ENCODE measurements at regions not wholly inside any gene's neighbourhood (a gene's known extent, or its start where the extent isn't known, plus 50 kb on each side); places are given as distances from the start of the nearest gene placed in this dataset.
"Not testable (repeated sequence)": the region's sequence is repeated elsewhere in the genome, so short reads cannot be mapped to it uniquely, and the experiment has no call there.

GRCh38 chr17:70739065-70739464 lies 569.7 kb downstream of the KCNJ2 start:
- Histone ChIP-seq H3K27me3 (no peaks in the 10 kb centered on the region), H3K4me3 (no peak overlapping the region), H3K4me1 (no peaks in the 10 kb centered on the region), H3K36me3 (no peaks in the 10 kb centered on the region), H3K9me3 (no peaks in the 10 kb centered on the region), H3K27ac (no peak overlapping the region)
- WGBS, 2 donors, result 67 to 81% methylated on average over 2 of the region's 2 CpGs
- no peak for TF ChIP-seq CTCF (IDR thresholded peaks at IDR 0.05)
- intact Hi-C loops (cut with DNase I), result no loop called here
- no peak for DNase-seq
- no peak for ATAC-seq

GRCh38 chr17:70746574-70746973 lies 577.2 kb downstream of the KCNJ2 start:
- H3K27ac ChIP-seq; H3K4me3 ChIP-seq; DNase-seq; intact Hi-C loops (cut with DNase I); ATAC-seq; H3K36me3 ChIP-seq; H3K4me1 ChIP-seq; H3K27me3 ChIP-seq: not testable (repeated sequence)
- WGBS, 2 donors, result 95 to 100% methylated on average over 1 of the region's 1 CpG
- peaks cover 0 to 11% (median 0%) of the 10 kb centered on the region in 11 donors for H3K9me3 ChIP-seq

- no peak for ATAC-seq
- DNase-seq, result no peak
- H3K27me3 ChIP-seq, result peaks cover 0 to 4% (median 0%) of the 10 kb centered on the region in 7 donors
- no peak for TF ChIP-seq CTCF (IDR thresholded peaks at IDR 0.05)
- H3K4me3 ChIP-seq, result no peak overlapping the region
- H3K9me3 ChIP-seq, result peaks cover 0 to 11% (median 0%) of the 10 kb centered on the region in 11 donors
- WGBS, 2 donors, result 59 to 80% methylated on average over 1 of the region's 1 CpG
- no peaks in the 10 kb centered on the region for H3K4me1 ChIP-seq
- no peak overlapping the region for H3K27ac ChIP-seq
- H3K36me3 ChIP-seq, result no peaks in the 10 kb centered on the region
- intact Hi-C loops (cut with DNase I), result no loop called here
These were observed 581.7 kb downstream of the KCNJ2 start for GRCh38 chr17:70750983-70751382.

DNA sequence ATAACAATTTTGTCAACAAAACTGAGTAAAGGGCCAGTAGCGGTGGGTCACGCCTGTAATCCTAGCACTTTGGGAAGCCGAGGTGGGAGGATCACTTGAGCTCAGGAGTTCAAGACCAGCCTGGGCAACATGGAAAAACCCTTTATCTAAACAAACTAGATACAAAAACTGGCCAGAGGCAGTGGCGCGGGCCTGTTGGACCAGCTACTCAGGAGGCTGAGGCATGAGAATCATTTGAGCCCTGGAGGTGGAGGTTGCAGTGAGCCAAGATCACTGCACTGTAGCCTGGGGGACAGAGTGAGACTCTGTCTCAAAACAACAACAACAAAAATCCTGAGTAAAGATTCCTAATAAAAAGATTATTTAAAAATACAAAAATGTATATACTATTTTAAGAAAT lies 583.1 kb downstream of the KCNJ2 start:
- ATAC-seq; DNase-seq; intact Hi-C loops (cut with DNase I); H3K27me3 ChIP-seq; H3K4me1 ChIP-seq; H3K36me3 ChIP-seq; H3K4me3 ChIP-seq; H3K27ac ChIP-seq: not testable (repeated sequence)
- H3K9me3 ChIP-seq, result peaks cover 0 to 11% (median 0%) of the 10 kb centered on the region in 11 donors
- 89 to 91% methylated on average over 5 of the region's 5 CpGs for WGBS, 2 donors

- TF ChIP-seq CTCF (IDR thresholded peaks at IDR 0.05), result no peak
- ATAC-seq (no peak), DNase-seq (no peak)
- no peaks in the 10 kb centered on the region for H3K27me3 ChIP-seq
- intact Hi-C loops (cut with DNase I), result no loop called here
- 98 to 100% methylated on average over 1 of the region's 1 CpG for WGBS, 2 donors
- H3K4me1 ChIP-seq, result no peaks in the 10 kb centered on the region
- H3K9me3 ChIP-seq, result peaks cover 0 to 11% (median 0%) of the 10 kb centered on the region in 11 donors
- H3K4me3 ChIP-seq, result no peak overlapping the region
- H3K36me3 ChIP-seq, result no peaks in the 10 kb centered on the region
- H3K27ac ChIP-seq, result no peak overlapping the region
These were observed 583.7 kb downstream of the KCNJ2 start for GRCh38 chr17:70752966-70753467.
